ENCODE measurements at regions not wholly inside any gene's neighbourhood (a gene's known extent, or its start where the extent isn't known, plus 50 kb on each side); places are given as distances from the start of the nearest gene placed in this dataset.

- DNase-seq: no peak
Measured at GRCh38 chr19:29399804-29400203, 126.0 kb upstream of the VSTM2B start.

GRCh38 chr19:29400917-29401711 lies 124.7 kb upstream of the VSTM2B start:
- no peak for DNase-seq

- no peak for DNase-seq
Measured at GRCh38 chr19:29401712-29402421, 123.9 kb upstream of the VSTM2B start.

GRCh38 chr19:29402563-29402962 lies 123.2 kb upstream of the VSTM2B start:
- DNase-seq: no peak

GRCh38 chr19:29404015-29404414 lies 121.8 kb upstream of the VSTM2B start:
- no peak for DNase-seq

GRCh38 chr19:29404951-29405727 lies 120.7 kb upstream of the VSTM2B start:
- no peak for DNase-seq

GRCh38 chr19:29405728-29405995 lies 120.1 kb upstream of the VSTM2B start:
- no peak for DNase-seq

GRCh38 chr19:29409076-29409862 lies 116.5 kb upstream of the VSTM2B start:
- no peak for DNase-seq

GRCh38 chr19:29410601-29411000 lies 115.2 kb upstream of the VSTM2B start:
- DNase-seq: no peak

- DNase-seq: no peak
Measured at GRCh38 chr19:29411113-29411581, 114.6 kb upstream of the VSTM2B start.

GRCh38 chr19:29413435-29413834 lies 112.4 kb upstream of the VSTM2B start:
- no peak for DNase-seq

GRCh38 chr19:29415507-29415906 lies 110.3 kb upstream of the VSTM2B start:
- no peak for DNase-seq

- DNase-seq: no peak
Measured at GRCh38 chr19:29417048-29417447, 108.7 kb upstream of the VSTM2B start.

- DNase-seq: no peak
Measured at GRCh38 chr19:29418201-29418600, 107.6 kb upstream of the VSTM2B start.

GRCh38 chr19:29420065-29420464 lies 105.7 kb upstream of the VSTM2B start:
- no peak for DNase-seq

- DNase-seq: no peak
Measured at GRCh38 chr19:29420482-29421195, 105.2 kb upstream of the VSTM2B start.

- no peak for DNase-seq
Measured at GRCh38 chr19:29421196-29421545, 104.6 kb upstream of the VSTM2B start.

GRCh38 chr19:29422047-29422446 lies 103.7 kb upstream of the VSTM2B start:
- no peak for DNase-seq

- no peak for DNase-seq
Measured at GRCh38 chr19:29422486-29423085, 103.2 kb upstream of the VSTM2B start.

- no peak for DNase-seq
Measured at GRCh38 chr19:29428071-29428470, 97.7 kb upstream of the VSTM2B start.

GRCh38 chr19:29429021-29429420 lies 96.8 kb upstream of the VSTM2B start:
- no peak for DNase-seq

GRCh38 chr19:29429581-29429980 lies 96.2 kb upstream of the VSTM2B start:
- no peak for DNase-seq
